ENCODE measurements at regions not wholly inside any gene's neighbourhood (a gene's known extent, or its start where the extent isn't known, plus 50 kb on each side); places are given as distances from the start of the nearest gene placed in this dataset.
"Not testable (repeated sequence)": the region's sequence is repeated elsewhere in the genome, so short reads cannot be mapped to it uniquely, and the experiment has no call there.

GRCh38 chr2:111395350-111396128 lies 274.8 kb downstream of the BCL2L11 start:
- TF ChIP-seq CTCF (IDR thresholded peaks at IDR 0.05; ENCODE audit: low read depth, low read length, poor library complexity, severe bottlenecking); EZH2phosphoT487 (IDR thresholded peaks at IDR 0.05; ENCODE audit: borderline replicate concordance, low read length): not testable (repeated sequence)

Data from DOHH2 (cell line).